GM12891 (cell line): ENCODE measurements at regions not wholly inside any gene's neighbourhood (a gene's known extent, or its start where the extent isn't known, plus 50 kb on each side); places are given as distances from the start of the nearest gene placed in this dataset.

Experiments used
- DNase-seq: peaks from one replicate; pipeline ENCODE4 v3.0.0; 2011; ENCODE audit warnings: low spot score; ENCODE audit not compliant: insufficient read length
- FAIRE-seq: peaks from 2 replicates; lab custom pipeline; 2011; peaks lifted over from hg19 to GRCh38; lab: Jason Lieb, UNC
- PAX5 ChIP-seq: IDR thresholded peaks from 2 replicates; pipeline ENCODE4 v1.6.1; 2011; ENCODE audit warnings: low read length, moderate library complexity, mild to moderate bottlenecking; ENCODE audit not compliant: insufficient read depth, severe bottlenecking
- POLR2A ChIP-seq: IDR thresholded peaks from 2 replicates; pipeline ENCODE4 v1.6.1; 2011; ENCODE audit warnings: low read depth, low read length, control low read depth
- POLR2AphosphoS5 ChIP-seq: IDR thresholded peaks from 2 replicates; pipeline ENCODE4 v1.6.1; 2011; ENCODE audit warnings: low read depth, low read length, control low read depth
- POU2F2 ChIP-seq: IDR thresholded peaks from 2 replicates; pipeline ENCODE4 v1.6.1; 2011; ENCODE audit warnings: low read depth, mild to moderate bottlenecking, control low read depth, low read length, moderate library complexity
- SPI1 ChIP-seq: IDR thresholded peaks from 2 replicates; pipeline ENCODE4 v1.6.1; 2011; ENCODE audit warnings: low read depth, low read length, control low read depth
- TAF1 ChIP-seq: IDR thresholded peaks from 2 replicates; pipeline ENCODE4 v1.6.1; 2011; ENCODE audit warnings: low read depth, low read length, control low read depth

- TF ChIP-seq POLR2AphosphoS5 (no peak), PAX5 (no peak)
- DNase-seq (no peak), FAIRE-seq (no peak)
Measured at GRCh38 chr3:110181226-110181625, 843.9 kb upstream of the DPPA4 start.

- FAIRE-seq (no peak), DNase-seq (no peak)
- TF ChIP-seq POLR2AphosphoS5 (no peak), SPI1 (no peak), POLR2A (no peak), PAX5 (no peak), TAF1 (no peak), POU2F2 (no peak)
Measured at GRCh38 chr3:110184536-110184935, 847.2 kb upstream of the DPPA4 start.

- DNase-seq (no peak), FAIRE-seq (no peak)
- no peak for TF ChIP-seq POLR2AphosphoS5
- no peak for TF ChIP-seq SPI1
- TF ChIP-seq POU2F2, result no peak
- no peak for TF ChIP-seq PAX5
- no peak for TF ChIP-seq POLR2A
- no peak for TF ChIP-seq TAF1
Measured at GRCh38 chr3:110193074-110193473, 855.7 kb upstream of the DPPA4 start.

GRCh38 chr3:110198717-110199587 is 861.6 kb upstream of the DPPA4 start:
- no peak for FAIRE-seq
- no peak for TF ChIP-seq POLR2AphosphoS5
- TF ChIP-seq SPI1, result no peak
- TF ChIP-seq TAF1, result no peak
- no peak for TF ChIP-seq POU2F2
- TF ChIP-seq POLR2A, result no peak
- no peak for DNase-seq

- DNase-seq (no peak), FAIRE-seq (no peak)
- no peak for TF ChIP-seq PAX5
- TF ChIP-seq TAF1, result no peak
- no peak for TF ChIP-seq SPI1
- no peak for TF ChIP-seq POLR2A
- no peak for TF ChIP-seq POLR2AphosphoS5
- no peak for TF ChIP-seq POU2F2
Measured at GRCh38 chr3:110199588-110199943, 862.2 kb upstream of the DPPA4 start.

- FAIRE-seq (no peak), DNase-seq (no peak)
- TF ChIP-seq POLR2A, result no peak
- no peak for TF ChIP-seq TAF1
- TF ChIP-seq POU2F2, result no peak
- TF ChIP-seq SPI1, result no peak
- TF ChIP-seq POLR2AphosphoS5, result no peak
- TF ChIP-seq PAX5, result no peak
Measured at GRCh38 chr3:110210086-110210660, 861.4 kb upstream of the NECTIN3 start.

- no peak for DNase-seq
- no peak for TF ChIP-seq POU2F2
- no peak for TF ChIP-seq SPI1
- TF ChIP-seq POLR2A, result no peak
- TF ChIP-seq PAX5, result no peak
- TF ChIP-seq TAF1, result no peak
- no peak for TF ChIP-seq POLR2AphosphoS5
- no peak for FAIRE-seq
Measured at GRCh38 chr3:110226645-110227044, 845.0 kb upstream of the NECTIN3 start.

- no peak for DNase-seq
- TF ChIP-seq POLR2AphosphoS5, result no peak
- TF ChIP-seq SPI1, result no peak
- no peak for TF ChIP-seq TAF1
- no peak for TF ChIP-seq POU2F2
- TF ChIP-seq PAX5, result no peak
- no peak for TF ChIP-seq POLR2A
- no peak for FAIRE-seq
Measured at GRCh38 chr3:110227991-110228390, 843.6 kb upstream of the NECTIN3 start.

GRCh38 chr3:110234831-110235230 is 836.8 kb upstream of the NECTIN3 start:
- TF ChIP-seq PAX5, result no peak
- no peak for TF ChIP-seq POLR2A
- TF ChIP-seq TAF1, result no peak
- no peak for TF ChIP-seq SPI1
- TF ChIP-seq POU2F2, result no peak
- TF ChIP-seq POLR2AphosphoS5, result no peak
- FAIRE-seq (no peak), DNase-seq (no peak)
